Activated CD8-positive, alpha-beta T cell treated with anti-CD3 and anti-CD28 coated beads for 36 hours (primary cell): ENCODE measurements at regions not wholly inside any gene's neighbourhood (a gene's known extent, or its start where the extent isn't known, plus 50 kb on each side); places are given as distances from the start of the nearest gene placed in this dataset.

ENCODE experiments used
- ATAC-seq: fragments of 200-7000 bp; cut with Tn5 transposase; one replicate; pipeline ENCODE4 v1.10.0; 2021; ENCODE audit warnings: mild to moderate bottlenecking, moderate library complexity
- CTCF ChIA-PET: fragments of 350-600 bp; sonication (Branson Sonifier 250); formaldehyde crosslinking; loops from one replicate; lab custom pipeline; 2021; ENCODE audit warnings: antibody characterized with exemption; lab: Charles Lee
- POLR2A ChIA-PET: fragments of 350-600 bp; sonication (Branson Sonifier 250); formaldehyde crosslinking; loops from one replicate; lab custom pipeline; 2021; ENCODE audit warnings: antibody characterized with exemption; lab: Charles Lee
- DNase-seq: peaks from one replicate; pipeline ENCODE4 v3.0.0-alpha.2; 2020
- H3K27ac Mint-ChIP-seq: one replicate; pipeline ENCODE4 v1.8.0; 2021; ENCODE audit warnings: mild to moderate bottlenecking, mixed read lengths
- H3K27me3 Mint-ChIP-seq: one replicate; pipeline ENCODE4 v1.8.0; 2021; ENCODE audit warnings: mixed read lengths
- H3K36me3 Mint-ChIP-seq: one replicate; pipeline ENCODE4 v1.8.0; 2021; ENCODE audit warnings: low read depth, mixed read lengths
- H3K4me1 Mint-ChIP-seq: one replicate; pipeline ENCODE4 v1.8.0; 2021; ENCODE audit warnings: low read depth, mixed read lengths
- H3K4me3 Mint-ChIP-seq: one replicate; pipeline ENCODE4 v1.8.0; 2021; ENCODE audit warnings: mild to moderate bottlenecking, moderate library complexity, mixed read lengths
- H3K9me3 Mint-ChIP-seq: one replicate; pipeline ENCODE4 v1.8.0; 2021; ENCODE audit warnings: mixed read lengths
- CTCF ChIP-seq: fragments of 200-600 bp; IDR thresholded peaks from one replicate; pipeline ENCODE4 v1.8.0; 2022; ENCODE audit warnings: antibody characterized with exemption, mild to moderate bottlenecking
- intact Hi-C: fragments of 100-400 bp; cut with micrococcal nuclease; formaldehyde crosslinking; loops from one replicate; pipeline ENCODE4 v1.10.0; 2022

GRCh38 chr10:90464329-90464728 is 393.5 kb downstream of the HTR7 start:
- Mint-ChIP-seq H3K27ac (no peak overlapping the region), H3K36me3 (no peaks in the 10 kb centered on the region), H3K4me3 (no peak overlapping the region), H3K27me3 (no peaks in the 10 kb centered on the region), H3K9me3 (no peaks in the 10 kb centered on the region), H3K4me1 (no peaks in the 10 kb centered on the region)
- no peak for ATAC-seq
- ChIA-PET POLR2A (no interaction called here), CTCF (no interaction called here)
- no peak for TF ChIP-seq CTCF
- intact Hi-C loops = no loop called here
- no peak for DNase-seq

GRCh38 chr10:90470966-90471365 is 386.9 kb downstream of the HTR7 start:
- no peak for TF ChIP-seq CTCF
- CTCF ChIA-PET = no interaction called here
- intact Hi-C loops = no loop called here
- DNase-seq = no peak
- Mint-ChIP-seq H3K4me3 (no peak overlapping the region), H3K9me3 (peaks cover 7% of the 10 kb centered on the region), H3K4me1 (no peaks in the 10 kb centered on the region), H3K27ac (no peak overlapping the region), H3K27me3 (no peaks in the 10 kb centered on the region), H3K36me3 (no peaks in the 10 kb centered on the region)
- no peak for ATAC-seq
- POLR2A ChIA-PET = no interaction called here

- H3K36me3 Mint-ChIP-seq = no peaks in the 10 kb centered on the region
- H3K9me3 Mint-ChIP-seq = no peaks in the 10 kb centered on the region
- ChIA-PET POLR2A (no interaction called here), CTCF (no interaction called here)
- intact Hi-C loops = no loop called here
- no peak overlapping the region for H3K27ac Mint-ChIP-seq
- no peak for ATAC-seq
- H3K4me1 Mint-ChIP-seq = no peaks in the 10 kb centered on the region
- no peak for DNase-seq
- TF ChIP-seq CTCF = no peak
- H3K27me3 Mint-ChIP-seq = no peaks in the 10 kb centered on the region
- H3K4me3 Mint-ChIP-seq = no peak overlapping the region
These were observed 377.4 kb downstream of the HTR7 start for GRCh38 chr10:90480466-90480865.

GRCh38 chr10:90481326-90481923 is 376.4 kb downstream of the HTR7 start:
- no peak for TF ChIP-seq CTCF
- no peak for DNase-seq
- intact Hi-C loops = no loop called here
- H3K36me3 Mint-ChIP-seq = no peaks in the 10 kb centered on the region
- H3K4me1 Mint-ChIP-seq = no peaks in the 10 kb centered on the region
- ChIA-PET POLR2A (no interaction called here), CTCF (no interaction called here)
- H3K9me3 Mint-ChIP-seq = no peaks in the 10 kb centered on the region
- no peak overlapping the region for H3K27ac Mint-ChIP-seq
- no peaks in the 10 kb centered on the region for H3K27me3 Mint-ChIP-seq
- ATAC-seq = no peak
- H3K4me3 Mint-ChIP-seq = no peak overlapping the region

GRCh38 chr10:90484518-90484917 is 373.3 kb downstream of the HTR7 start:
- DNase-seq (no peak), ATAC-seq (no peak)
- intact Hi-C loops = no loop called here
- peaks cover 2% of the 10 kb centered on the region for H3K27me3 Mint-ChIP-seq
- H3K4me3 Mint-ChIP-seq = no peak overlapping the region
- POLR2A ChIA-PET = no interaction called here
- CTCF ChIA-PET = no interaction called here
- H3K27ac Mint-ChIP-seq = no peak overlapping the region
- H3K36me3 Mint-ChIP-seq = no peaks in the 10 kb centered on the region
- H3K9me3 Mint-ChIP-seq = no peaks in the 10 kb centered on the region
- H3K4me1 Mint-ChIP-seq = no peaks in the 10 kb centered on the region
- no peak for TF ChIP-seq CTCF
